CD4-positive, alpha-beta T cell treated with Interleukin-4 for 4 hours (primary cell): ENCODE measurements at regions not wholly inside any gene's neighbourhood (a gene's known extent, or its start where the extent isn't known, plus 50 kb on each side); places are given as distances from the start of the nearest gene placed in this dataset.
"Not testable (repeated sequence)": the region's sequence is repeated elsewhere in the genome, so short reads cannot be mapped to it uniquely, and the experiment has no call there.

Source experiments
- DNase-seq: peaks from one replicate; pipeline ENCODE4 v3.0.0-alpha.2; 2020

- no peak for DNase-seq
These were observed 50.2 kb upstream of the PLET1 start for GRCh38 chr11:112310848-112311247.

- no peak for DNase-seq
These were observed 54.5 kb upstream of the PLET1 start for GRCh38 chr11:112315057-112315720.

GRCh38 chr11:112315861-112316739, 55.4 kb upstream of the PLET1 start:
- no peak for DNase-seq

GRCh38 chr11:112316971-112317370, 56.3 kb upstream of the PLET1 start:
- DNase-seq, result no peak

- no peak for DNase-seq
These were observed 57.5 kb upstream of the PLET1 start for GRCh38 chr11:112318184-112318591.

- no peak for DNase-seq
These were observed 58.0 kb upstream of the PLET1 start for GRCh38 chr11:112318661-112319060.

- no peak for DNase-seq
These were observed 60.0 kb upstream of the PLET1 start for GRCh38 chr11:112320668-112321067.

- DNase-seq, result no peak
These were observed 61.0 kb upstream of the PLET1 start for GRCh38 chr11:112321501-112322172.

- DNase-seq, result no peak
These were observed 61.6 kb upstream of the PLET1 start for GRCh38 chr11:112322173-112322790.

GRCh38 chr11:112334381-112334780, 73.7 kb upstream of the PLET1 start:
- DNase-seq, result no peak

GRCh38 chr11:112336356-112336886, 75.8 kb upstream of the PLET1 start:
- no peak for DNase-seq

- no peak for DNase-seq
These were observed 78.9 kb upstream of the PLET1 start for GRCh38 chr11:112339566-112339965.

GRCh38 chr11:112343368-112344039, 82.8 kb upstream of the PLET1 start:
- DNase-seq, result no peak

- DNase-seq, result no peak
These were observed 83.4 kb upstream of the PLET1 start for GRCh38 chr11:112344040-112344413.

- DNase-seq, result no peak
These were observed 84.5 kb upstream of the PLET1 start for GRCh38 chr11:112345166-112345565.

GRCh38 chr11:112345706-112346105, 85.0 kb upstream of the PLET1 start:
- no peak for DNase-seq

GRCh38 chr11:112346586-112346985, 85.9 kb upstream of the PLET1 start:
- no peak for DNase-seq

- no peak for DNase-seq
These were observed 87.9 kb upstream of the PLET1 start for GRCh38 chr11:112348480-112349029.

GRCh38 chr11:112351423-112351822, 90.8 kb upstream of the PLET1 start:
- not testable (repeated sequence) for DNase-seq

- no peak for DNase-seq
These were observed 92.2 kb upstream of the PLET1 start for GRCh38 chr11:112352907-112353306.

- no peak for DNase-seq
These were observed 93.7 kb upstream of the PLET1 start for GRCh38 chr11:112354364-112354763.

GRCh38 chr11:112355726-112356125, 95.1 kb upstream of the PLET1 start:
- no peak for DNase-seq
